ENCODE measurements at regions not wholly inside any gene's neighbourhood (a gene's known extent, or its start where the extent isn't known, plus 50 kb on each side); places are given as distances from the start of the nearest gene placed in this dataset.

- TF ChIP-seq CTCF (optimal IDR thresholded peaks at IDR 0.05 in 1 of 3, IDR thresholded peaks at IDR 0.05 in 1 of 3, conservative IDR thresholded peaks at IDR 0.05 in 1 of 3; ENCODE audit: extremely low read depth in 1 of 3, insufficient read depth in 2 of 3, low read length in 3 of 3) (no peak), EZH2 (IDR thresholded peaks at IDR 0.05; ENCODE audit: low read length) (no peak)
These were observed 122.0 kb downstream of the SEMA6D start for GRCh38 chr15:47839233-47839825.
